SK-N-DZ (cell line): ENCODE measurements at regions not wholly inside any gene's neighbourhood (a gene's known extent, or its start where the extent isn't known, plus 50 kb on each side); places are given as distances from the start of the nearest gene placed in this dataset.
A peak's percentile ranks its signal among the peaks of the same experiment; 100 is the strongest.
"Not testable (repeated sequence)": the region's sequence is repeated elsewhere in the genome, so short reads cannot be mapped to it uniquely, and the experiment has no call there.

Experiments
- DNase-seq: peaks from one replicate; pipeline ENCODE4 v3.0.0-alpha.2; 2015; ENCODE audit warnings: low spot score

- DNase-seq: no peak
These were observed 97.2 kb downstream of the NOG start for GRCh38 chr17:56690441-56691291.

GRCh38 chr17:56694825-56695224 lies 101.3 kb downstream of the NOG start:
- no peak for DNase-seq

DNA sequence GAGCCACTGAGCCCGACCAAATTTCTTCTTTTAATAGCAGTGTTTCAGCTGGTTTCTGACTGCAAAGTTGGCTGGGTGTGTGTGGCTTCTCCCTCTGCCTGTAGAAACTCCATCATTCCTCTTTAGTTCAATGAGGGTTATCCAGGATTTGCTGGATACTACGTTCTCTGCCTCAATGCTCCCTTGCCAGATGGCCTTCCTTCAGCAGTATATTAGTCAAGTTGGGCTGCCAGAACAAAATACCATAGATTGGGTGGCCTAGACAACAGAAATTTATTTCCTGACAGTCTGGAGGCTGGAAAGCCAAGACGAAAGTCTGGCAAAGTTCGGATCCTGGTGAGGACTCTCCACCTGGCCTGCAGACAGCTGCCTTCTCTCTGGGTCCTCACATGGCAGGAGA lies 103.7 kb downstream of the NOG start:
- DNase-seq: no peak

DNA sequence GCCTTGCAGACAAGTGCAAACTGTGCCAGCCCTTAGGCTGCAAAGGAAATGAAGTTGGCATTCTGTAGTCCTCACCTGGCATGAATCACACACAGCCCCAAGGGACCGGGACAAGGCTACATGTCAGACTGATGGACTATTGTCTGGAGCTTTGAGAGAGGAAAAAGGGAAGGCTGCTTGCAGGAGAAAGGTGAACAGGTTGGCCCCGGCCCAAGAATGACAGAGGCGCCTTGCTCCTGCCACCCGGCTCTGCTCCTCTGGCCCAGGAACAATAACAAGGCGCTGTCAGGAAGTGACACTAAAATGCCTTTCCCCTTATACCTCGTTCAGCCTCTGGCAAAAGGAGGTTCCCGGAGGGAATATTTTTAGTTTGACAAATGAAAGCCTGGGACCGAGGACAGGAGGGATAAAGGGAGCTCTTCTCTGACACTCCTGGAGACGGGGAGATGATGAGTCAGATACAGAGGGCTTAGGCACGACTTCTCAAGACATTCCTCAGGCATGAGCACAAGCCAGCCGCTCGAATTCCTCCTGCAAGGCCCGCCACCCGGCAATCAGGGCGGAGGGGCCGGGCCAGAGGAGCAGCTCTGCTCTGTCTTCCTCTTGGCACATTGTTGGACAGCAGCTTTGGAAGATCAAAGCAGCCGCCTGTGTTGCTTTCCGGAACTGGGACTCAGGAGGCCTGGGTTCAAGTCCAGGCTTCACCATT lies 105.8 kb downstream of the NOG start:
- DNase-seq: no peak

- no peak for DNase-seq
These were observed 107.5 kb downstream of the NOG start for GRCh38 chr17:56700919-56701420.

- no peak for DNase-seq
These were observed 114.1 kb downstream of the NOG start for GRCh38 chr17:56707312-56708219.

DNA sequence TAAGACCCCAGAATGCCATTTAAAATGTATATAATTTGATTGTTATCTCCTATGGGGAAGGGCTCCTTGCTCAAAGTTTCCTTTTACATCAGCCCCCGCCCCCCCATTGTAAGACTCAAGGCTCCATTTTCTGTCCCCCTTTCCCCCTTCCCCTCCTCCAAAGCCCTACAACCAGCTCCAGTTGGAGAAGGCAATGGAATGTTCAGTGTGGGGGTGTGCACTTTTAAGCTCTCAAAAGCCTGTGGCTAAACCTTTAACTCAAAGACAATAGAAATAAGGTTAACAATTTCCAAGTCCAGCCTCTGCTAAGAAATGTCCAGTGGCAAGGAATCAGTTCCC lies 114.7 kb downstream of the NOG start:
- DNase-seq: no peak

GRCh38 chr17:56708670-56709410 lies 115.3 kb downstream of the NOG start:
- DNase-seq: no peak

DNA sequence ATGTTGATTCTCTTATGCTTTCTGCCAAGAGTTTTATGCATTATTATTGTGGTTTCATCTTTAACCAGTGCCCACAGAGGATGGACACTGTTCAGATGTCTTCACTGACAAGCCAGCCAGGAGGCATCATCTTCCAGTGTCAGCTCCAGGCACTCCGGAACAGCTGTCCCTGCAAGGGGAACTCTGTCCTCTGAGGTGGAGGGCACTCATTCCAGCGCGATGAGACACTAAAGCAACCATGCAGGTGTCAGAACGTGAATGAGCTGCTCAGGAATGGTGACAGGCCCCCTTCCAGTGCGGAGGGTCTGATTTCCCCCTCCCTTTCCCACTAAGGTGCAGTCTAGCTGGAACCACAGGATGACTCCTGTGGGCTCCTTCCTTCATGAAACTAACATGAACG lies 117.5 kb downstream of the NOG start:
- DNase-seq: no peak

DNA sequence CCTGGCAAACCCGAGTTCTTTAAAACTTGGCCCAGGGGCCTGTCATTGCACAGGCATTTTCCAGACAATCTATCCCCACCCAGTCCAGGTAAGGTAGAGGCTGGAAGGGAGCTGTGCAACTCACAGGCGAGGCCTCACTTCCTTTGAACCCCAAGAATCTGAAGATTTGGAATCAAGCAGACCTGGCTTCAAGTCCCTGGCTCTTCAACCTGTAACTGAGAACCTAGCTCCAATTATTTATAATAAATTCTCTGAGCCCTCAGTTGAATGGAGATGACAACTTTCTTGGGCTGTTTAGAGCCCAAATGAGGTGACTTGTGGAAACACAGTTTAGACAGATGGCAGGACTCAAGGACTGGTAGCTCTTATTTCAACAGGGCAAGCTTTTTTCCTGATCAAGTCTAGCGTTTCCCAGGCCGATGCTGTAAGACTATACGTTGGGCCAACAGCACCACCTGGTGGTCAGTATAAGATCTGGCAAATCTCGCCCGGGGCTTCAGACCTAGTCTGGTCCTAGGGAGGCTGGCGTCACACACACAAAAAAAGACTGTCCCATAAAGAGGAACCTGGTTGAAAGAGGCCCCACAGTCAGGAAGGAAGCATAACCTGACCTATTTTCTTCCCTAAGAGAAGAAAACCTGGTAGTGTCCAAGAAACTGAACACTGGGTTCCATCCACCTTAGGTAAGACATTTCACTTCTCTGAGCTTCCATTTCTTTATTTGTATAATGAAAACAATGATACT lies 117.9 kb downstream of the C17orf67 start:
- peak; percentile 73 for DNase-seq

GRCh38 chr17:56717471-56717870 lies 116.2 kb downstream of the C17orf67 start:
- no peak for DNase-seq

- DNase-seq: no peak
These were observed 115.2 kb downstream of the C17orf67 start for GRCh38 chr17:56718515-56718914.

GRCh38 chr17:56723421-56723820 lies 110.3 kb downstream of the C17orf67 start:
- DNase-seq: no peak

- no peak for DNase-seq
These were observed 109.1 kb downstream of the C17orf67 start for GRCh38 chr17:56724664-56725063.

DNA sequence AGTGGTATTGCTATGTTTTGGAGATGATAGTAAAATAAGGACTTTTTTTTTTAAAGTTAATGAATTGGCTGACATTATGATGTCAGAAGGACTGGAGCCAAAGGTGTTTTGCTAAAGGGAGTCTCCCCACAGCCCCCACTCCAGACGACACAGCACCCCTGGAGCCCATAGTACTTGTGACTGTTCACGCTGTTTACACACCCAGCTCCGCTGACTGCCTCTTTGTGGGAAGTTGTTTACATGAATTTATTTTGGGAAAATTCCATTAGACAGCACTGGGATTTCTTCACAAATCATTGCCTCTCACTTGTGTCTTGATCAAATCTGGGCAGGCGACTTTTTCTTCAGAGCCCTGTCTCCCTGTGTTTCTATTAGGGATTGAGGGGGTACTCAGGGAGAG lies 108.6 kb downstream of the C17orf67 start:
- no peak for DNase-seq

- DNase-seq: no peak
These were observed 105.7 kb downstream of the C17orf67 start for GRCh38 chr17:56727876-56728617.

DNA sequence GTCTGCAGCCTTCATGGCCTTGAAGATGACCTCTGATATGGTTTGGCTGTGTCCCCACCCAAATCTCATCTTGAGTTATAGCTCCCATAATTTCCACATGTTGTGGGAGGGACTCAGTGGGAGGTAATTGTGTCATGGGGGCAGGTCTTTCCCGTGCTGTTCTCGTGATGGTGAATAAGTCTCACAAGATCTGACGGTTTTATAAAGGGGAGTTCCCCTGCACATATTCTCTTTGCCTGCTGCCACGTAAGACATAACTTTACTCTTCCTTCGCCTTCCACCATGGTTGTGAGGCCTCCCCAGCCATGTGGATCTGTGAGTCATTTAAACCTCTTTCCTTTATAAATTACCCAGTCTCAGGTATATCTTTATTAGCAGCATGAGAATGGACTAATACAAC lies 102.6 kb downstream of the C17orf67 start:
- not testable (repeated sequence) for DNase-seq

DNA sequence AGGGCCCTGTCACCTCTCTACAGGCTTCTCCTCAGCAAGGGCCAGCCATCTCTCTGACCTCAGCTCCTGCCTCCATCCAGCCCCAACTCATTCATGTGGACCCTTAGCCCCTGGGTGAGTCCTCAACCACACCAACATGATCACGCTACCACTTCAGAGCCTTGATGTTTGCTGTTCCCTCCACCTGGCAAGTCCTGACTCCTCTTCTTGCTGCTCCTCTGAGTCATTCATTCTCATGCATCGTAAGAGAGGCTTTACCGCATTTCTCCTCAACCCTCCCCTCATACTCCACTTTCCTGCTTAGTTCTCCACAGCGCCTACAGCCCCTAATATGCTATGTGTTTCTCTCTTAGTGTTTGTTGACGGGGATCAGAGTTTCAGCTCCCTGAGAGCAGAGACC lies 99.9 kb downstream of the C17orf67 start:
- DNase-seq: no peak

DNA sequence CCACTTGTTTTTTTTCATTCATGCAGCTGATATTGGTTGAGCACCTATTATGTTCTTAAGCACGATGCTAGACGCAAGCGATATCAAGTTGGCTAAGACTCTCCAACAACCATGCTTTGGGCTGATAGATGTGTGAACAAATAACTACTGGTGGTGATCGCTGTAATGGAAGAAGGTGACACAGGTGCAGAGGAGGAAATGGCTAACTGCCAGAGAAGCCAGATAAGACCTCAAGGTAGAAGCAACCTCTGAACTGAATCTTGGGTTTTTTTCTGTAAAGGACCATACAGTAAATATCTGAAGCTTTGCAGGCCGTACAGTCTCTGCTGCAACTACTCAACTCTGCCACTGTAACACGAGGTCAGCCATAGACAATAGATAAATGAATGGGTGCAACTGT lies 97.9 kb downstream of the C17orf67 start:
- no peak for DNase-seq
